ENCODE measurements at regions not wholly inside any gene's neighbourhood (a gene's known extent, or its start where the extent isn't known, plus 50 kb on each side); places are given as distances from the start of the nearest gene placed in this dataset.

DNA sequence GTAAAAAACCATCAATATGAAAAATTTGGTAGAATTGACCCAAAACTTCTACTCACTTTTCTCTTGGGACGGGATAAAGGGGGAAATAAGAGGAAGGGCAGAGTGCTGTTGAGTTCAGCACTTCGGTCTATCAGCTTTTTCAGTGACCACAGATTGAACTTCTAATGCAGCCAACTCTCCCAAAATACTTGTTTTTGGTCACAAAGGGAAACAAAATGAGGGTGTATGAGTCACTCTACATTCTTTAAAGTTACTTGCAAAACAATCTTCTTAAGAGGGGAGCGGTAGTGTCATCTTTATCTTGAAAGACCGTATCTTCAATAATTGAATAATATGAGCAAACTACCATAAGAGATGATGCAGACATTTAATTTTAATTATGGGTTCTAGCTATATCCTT lies 661.3 kb downstream of the CD109 start:
- H3K9me1 ChIP-seq (ENCODE audit: control insufficient read depth, insufficient read depth, low read length) = no peaks in the 10 kb centered on the region
- H4K20me1 ChIP-seq (replicated peaks; ENCODE audit: control insufficient read depth, insufficient read depth, low read length) = no peaks in the 10 kb centered on the region
- DNase-seq (ENCODE audit: extremely low read depth in 1 of 4, low spot score in 3 of 4) (no peak), FAIRE-seq (no peak), ATAC-seq (no peak)
- no peaks in the 10 kb centered on the region for H3K4me1 ChIP-seq (replicated peaks in 1 of 2; ENCODE audit: control insufficient read depth in 2 of 2, insufficient read depth in 2 of 2, low read length in 2 of 2)
- H3K4me2 ChIP-seq (ENCODE audit: insufficient read depth, low read length) = no peak overlapping the region
- no peaks in the 10 kb centered on the region for H3K9me3 ChIP-seq (replicated peaks; ENCODE audit: control insufficient read depth, insufficient read depth, low read depth, low read length)
- 6% methylated on average over 4 of the region's 4 CpGs for WGBS (ENCODE audit: insufficient coverage, low coverage, missing lambda C conversion rate)
- ChIA-PET CTCF (ENCODE audit: low intra/inter-chr PET ratio) (no interaction called here), POLR2A (no interaction called here)
- intact Hi-C loops (cut with micrococcal nuclease) (no loop called here), in situ Hi-C loops (cut with MboI) (no loop called here)
- no peaks in the 10 kb centered on the region for H3K79me2 ChIP-seq (ENCODE audit: control insufficient read depth, insufficient read depth, low read length)
- H3K9ac ChIP-seq (ENCODE audit: insufficient read depth in 1 of 2, low read depth in 2 of 2, low read length in 2 of 2) = no peak overlapping the region
- H3K27me3 ChIP-seq (ENCODE audit: control insufficient read depth in 2 of 2, insufficient read depth in 2 of 2, low read length in 2 of 2) = no peaks in the 10 kb centered on the region
- H2AFZ ChIP-seq (ENCODE audit: low read depth, low read length) = no peak overlapping the region
- BruUV-seq (replicated peaks) = no TSS peak
- no peak overlapping the region for H3K4me3 ChIP-seq
- H3K27ac ChIP-seq (ENCODE audit: extremely low read depth, low read depth, low read length) = no peak overlapping the region
- H3K36me3 ChIP-seq (ENCODE audit: control insufficient read depth, insufficient read depth, low read length) = no peaks in the 10 kb centered on the region
- TF ChIP-seq, protein P1, sequence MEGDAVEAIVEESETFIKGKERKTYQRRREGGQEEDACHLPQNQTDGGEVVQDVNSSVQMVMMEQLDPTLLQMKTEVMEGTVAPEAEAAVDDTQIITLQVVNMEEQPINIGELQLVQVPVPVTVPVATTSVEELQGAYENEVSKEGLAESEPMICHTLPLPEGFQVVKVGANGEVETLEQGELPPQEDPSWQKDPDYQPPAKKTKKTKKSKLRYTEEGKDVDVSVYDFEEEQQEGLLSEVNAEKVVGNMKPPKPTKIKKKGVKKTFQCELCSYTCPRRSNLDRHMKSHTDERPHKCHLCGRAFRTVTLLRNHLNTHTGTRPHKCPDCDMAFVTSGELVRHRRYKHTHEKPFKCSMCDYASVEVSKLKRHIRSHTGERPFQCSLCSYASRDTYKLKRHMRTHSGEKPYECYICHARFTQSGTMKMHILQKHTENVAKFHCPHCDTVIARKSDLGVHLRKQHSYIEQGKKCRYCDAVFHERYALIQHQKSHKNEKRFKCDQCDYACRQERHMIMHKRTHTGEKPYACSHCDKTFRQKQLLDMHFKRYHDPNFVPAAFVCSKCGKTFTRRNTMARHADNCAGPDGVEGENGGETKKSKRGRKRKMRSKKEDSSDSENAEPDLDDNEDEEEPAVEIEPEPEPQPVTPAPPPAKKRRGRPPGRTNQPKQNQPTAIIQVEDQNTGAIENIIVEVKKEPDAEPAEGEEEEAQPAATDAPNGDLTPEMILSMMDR (IDR thresholded peaks at IDR 0.05 in 2 of 3, conservative IDR thresholded peaks at IDR 0.05 in 1 of 3; ENCODE audit: insufficient read depth in 2 of 3, low read depth in 1 of 3, low read length in 3 of 3) = no peak
- TF ChIP-seq, protein P2, sequence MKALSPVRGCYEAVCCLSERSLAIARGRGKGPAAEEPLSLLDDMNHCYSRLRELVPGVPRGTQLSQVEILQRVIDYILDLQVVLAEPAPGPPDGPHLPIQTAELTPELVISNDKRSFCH (CRISPR knock-in tag; IDR thresholded peaks at IDR 0.05) = no peak
- TF ChIP-seq, protein P2 (tag; IDR thresholded peaks at IDR 0.05) = no peak
- TF ChIP-seq ZNF134 (CRISPR knock-in tag; conservative IDR thresholded peaks at IDR 0.05) (no peak), POLR2G (IDR thresholded peaks at IDR 0.05; ENCODE audit: low read depth, low read length) (no peak), NFE2L1 (tag; IDR thresholded peaks at IDR 0.05; ENCODE audit: borderline replicate concordance, low read depth) (no peak), CHD4 (IDR thresholded peaks at IDR 0.05; ENCODE audit: insufficient read depth, insufficient replicate concordance, low read depth, low read length, poor library complexity, severe bottlenecking) (no peak), RBBP5 (IDR thresholded peaks at IDR 0.05; ENCODE audit: borderline replicate concordance, insufficient read depth, low read length, poor library complexity, severe bottlenecking) (no peak), MAFG (tag; conservative IDR thresholded peaks at IDR 0.05) (no peak), THRAP3 (IDR thresholded peaks at IDR 0.05; ENCODE audit: borderline replicate concordance) (no peak), ZNF3 (CRISPR knock-in tag; IDR thresholded peaks at IDR 0.05) (no peak), SREBF1 (IDR thresholded peaks at IDR 0.05; ENCODE audit: borderline replicate concordance, low read depth, low read length) (no peak), RNF2 (IDR thresholded peaks at IDR 0.05) (no peak), GABPB2 (CRISPR knock-in tag; conservative IDR thresholded peaks at IDR 0.05) (no peak), ZSCAN29 (IDR thresholded peaks at IDR 0.05) (no peak)
- TF ChIP-seq, protein P3, sequence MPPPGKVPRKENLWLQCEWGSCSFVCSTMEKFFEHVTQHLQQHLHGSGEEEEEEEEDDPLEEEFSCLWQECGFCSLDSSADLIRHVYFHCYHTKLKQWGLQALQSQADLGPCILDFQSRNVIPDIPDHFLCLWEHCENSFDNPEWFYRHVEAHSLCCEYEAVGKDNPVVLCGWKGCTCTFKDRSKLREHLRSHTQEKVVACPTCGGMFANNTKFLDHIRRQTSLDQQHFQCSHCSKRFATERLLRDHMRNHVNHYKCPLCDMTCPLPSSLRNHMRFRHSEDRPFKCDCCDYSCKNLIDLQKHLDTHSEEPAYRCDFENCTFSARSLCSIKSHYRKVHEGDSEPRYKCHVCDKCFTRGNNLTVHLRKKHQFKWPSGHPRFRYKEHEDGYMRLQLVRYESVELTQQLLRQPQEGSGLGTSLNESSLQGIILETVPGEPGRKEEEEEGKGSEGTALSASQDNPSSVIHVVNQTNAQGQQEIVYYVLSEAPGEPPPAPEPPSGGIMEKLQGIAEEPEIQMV (tag; conservative IDR thresholded peaks at IDR 0.05; ENCODE audit: low read depth) = no peak

All from K562 (cell line).